Calu3 (cell line): ENCODE measurements at regions not wholly inside any gene's neighbourhood (a gene's known extent, or its start where the extent isn't known, plus 50 kb on each side); places are given as distances from the start of the nearest gene placed in this dataset.

Source experiments
- BruUV-seq: library from RNA; stranded (reverse); fragments of 400-500 nt; replicated peaks from 2 replicates; lab custom pipeline; 2021; lab: Mats Ljungman, UMichigan
- CTCF ChIA-PET: fragments of 300-600 bp; sonication (Branson Sonifier 250); formaldehyde crosslinking; loops from one replicate; lab custom pipeline; 2022; ENCODE audit warnings: antibody characterized with exemption; lab: Charles Lee
- DNase-seq: peaks from one replicate; pipeline ENCODE4 v3.0.0; 2022
- H3K27ac Mint-ChIP-seq: one replicate; pipeline ENCODE4 v1.8.0; 2022; ENCODE audit warnings: mixed read lengths; ENCODE audit not compliant: unreplicated experiment
- H3K27me3 Mint-ChIP-seq: one replicate; pipeline ENCODE4 v1.8.0; 2022; ENCODE audit warnings: mixed read lengths; ENCODE audit not compliant: unreplicated experiment
- H3K36me3 Mint-ChIP-seq: one replicate; pipeline ENCODE4 v1.8.0; 2022; ENCODE audit warnings: mild to moderate bottlenecking, moderate library complexity, mixed read lengths; ENCODE audit not compliant: insufficient read depth, unreplicated experiment
- H3K4me1 Mint-ChIP-seq: one replicate; pipeline ENCODE4 v1.8.0; 2022; ENCODE audit warnings: mild to moderate bottlenecking, low read depth, mixed read lengths; ENCODE audit not compliant: unreplicated experiment
- H3K4me3 Mint-ChIP-seq: one replicate; pipeline ENCODE4 v1.8.0; 2022; ENCODE audit warnings: mild to moderate bottlenecking, low read depth, moderate library complexity, mixed read lengths; ENCODE audit not compliant: unreplicated experiment
- H3K9me3 Mint-ChIP-seq: one replicate; pipeline ENCODE4 v1.8.0; 2022; ENCODE audit warnings: low read depth, mixed read lengths; ENCODE audit not compliant: unreplicated experiment
- CTCF ChIP-seq: fragments of 200-600 bp; IDR thresholded peaks from one replicate; pipeline ENCODE4 v1.8.0; 2022; ENCODE audit warnings: antibody characterized with exemption; ENCODE audit not compliant: unreplicated experiment
- intact Hi-C: fragments of 100-400 bp; cut with micrococcal nuclease; formaldehyde crosslinking; loops from one replicate; pipeline ENCODE4 v1.10.0; 2022; ENCODE audit not compliant: unreplicated experiment

- no peaks in the 10 kb centered on the region for H3K27me3 Mint-ChIP-seq
- peaks cover 16% of the 10 kb centered on the region for H3K9me3 Mint-ChIP-seq
- intact Hi-C loops, result no loop called here
- no peaks in the 10 kb centered on the region for H3K36me3 Mint-ChIP-seq
- H3K27ac Mint-ChIP-seq, result no peak overlapping the region
- TF ChIP-seq CTCF, result no peak
- CTCF ChIA-PET, result no interaction called here
- BruUV-seq, result no TSS peak
- no peak for DNase-seq
- H3K4me3 Mint-ChIP-seq, result no peak overlapping the region
- H3K4me1 Mint-ChIP-seq, result no peaks in the 10 kb centered on the region
Measured at GRCh38 chr20:60691966-60692615, 560.0 kb upstream of the CDH4 start.

GRCh38 chr20:60693496-60694133 is 558.4 kb upstream of the CDH4 start:
- BruUV-seq, result no TSS peak
- H3K9me3 Mint-ChIP-seq, result peaks cover 14% of the 10 kb centered on the region
- peaks cover 5% of the 10 kb centered on the region for H3K36me3 Mint-ChIP-seq
- CTCF ChIA-PET, result no interaction called here
- H3K27me3 Mint-ChIP-seq, result no peaks in the 10 kb centered on the region
- no peak overlapping the region for H3K27ac Mint-ChIP-seq
- DNase-seq, result no peak
- H3K4me3 Mint-ChIP-seq, result no peak overlapping the region
- no peak for TF ChIP-seq CTCF
- intact Hi-C loops, result no loop called here
- no peaks in the 10 kb centered on the region for H3K4me1 Mint-ChIP-seq

GRCh38 chr20:60694763-60695162 is 557.3 kb upstream of the CDH4 start:
- CTCF ChIA-PET, result no interaction called here
- H3K27me3 Mint-ChIP-seq, result no peaks in the 10 kb centered on the region
- DNase-seq, result no peak
- no peak overlapping the region for H3K4me3 Mint-ChIP-seq
- no TSS peak for BruUV-seq
- peaks cover 6% of the 10 kb centered on the region for H3K36me3 Mint-ChIP-seq
- H3K4me1 Mint-ChIP-seq, result no peaks in the 10 kb centered on the region
- intact Hi-C loops, result no loop called here
- H3K9me3 Mint-ChIP-seq, result peaks cover 15% of the 10 kb centered on the region
- H3K27ac Mint-ChIP-seq, result no peak overlapping the region
- TF ChIP-seq CTCF, result no peak

GRCh38 chr20:60695226-60696000 is 556.6 kb upstream of the CDH4 start:
- Mint-ChIP-seq H3K27ac (no peak overlapping the region), H3K4me3 (no peak overlapping the region), H3K36me3 (peaks cover 6% of the 10 kb centered on the region), H3K4me1 (no peaks in the 10 kb centered on the region), H3K9me3 (peaks cover 18% of the 10 kb centered on the region), H3K27me3 (no peaks in the 10 kb centered on the region)
- CTCF ChIA-PET, result no interaction called here
- DNase-seq, result no peak
- BruUV-seq, result no TSS peak
- TF ChIP-seq CTCF, result no peak
- intact Hi-C loops, result no loop called here
